C4-2B (cell line): ENCODE measurements at regions not wholly inside any gene's neighbourhood (a gene's known extent, or its start where the extent isn't known, plus 50 kb on each side); places are given as distances from the start of the nearest gene placed in this dataset.

Experiments
- H3K27ac ChIP-seq: fragments of 450-650 bp; 2 replicates; pipeline ENCODE4 v1.5.1; 2017
- CTCF ChIP-seq: fragments of 450-650 bp; conservative IDR thresholded peaks from 2 replicates; pipeline ENCODE4 v1.5.1; 2017; ENCODE audit warnings: mild to moderate bottlenecking
- ZFX ChIP-seq: fragments of 450-650 bp; IDR thresholded peaks from 2 replicates; pipeline ENCODE4 v1.6.1; 2017

- no peak overlapping the region for H3K27ac ChIP-seq
- no peak for TF ChIP-seq CTCF
Observed at GRCh38 chr1:22385537-22385936, 66.1 kb upstream of the ZBTB40 start.

DNA sequence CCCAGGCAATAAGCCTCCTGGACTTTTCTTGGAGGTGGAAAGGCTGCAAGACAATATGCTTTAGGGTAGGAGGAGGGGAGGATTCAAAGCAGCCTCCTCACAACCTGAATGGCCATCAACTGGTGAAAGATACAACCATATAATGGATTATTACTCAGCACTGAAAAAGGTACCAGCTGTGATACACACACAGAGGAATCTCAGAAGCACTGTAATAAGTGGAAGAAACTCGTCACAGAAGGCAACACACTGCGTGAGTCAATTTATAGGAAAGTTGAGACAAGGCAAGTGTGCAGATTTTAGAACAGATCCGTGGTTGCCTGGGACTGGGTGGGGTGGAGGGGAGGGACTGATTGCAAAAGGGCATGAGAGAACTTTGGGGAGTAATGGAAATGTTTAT, 64.9 kb upstream of the ZBTB40 start:
- no peak overlapping the region for H3K27ac ChIP-seq
- TF ChIP-seq ZFX (no peak), CTCF (no peak)

DNA sequence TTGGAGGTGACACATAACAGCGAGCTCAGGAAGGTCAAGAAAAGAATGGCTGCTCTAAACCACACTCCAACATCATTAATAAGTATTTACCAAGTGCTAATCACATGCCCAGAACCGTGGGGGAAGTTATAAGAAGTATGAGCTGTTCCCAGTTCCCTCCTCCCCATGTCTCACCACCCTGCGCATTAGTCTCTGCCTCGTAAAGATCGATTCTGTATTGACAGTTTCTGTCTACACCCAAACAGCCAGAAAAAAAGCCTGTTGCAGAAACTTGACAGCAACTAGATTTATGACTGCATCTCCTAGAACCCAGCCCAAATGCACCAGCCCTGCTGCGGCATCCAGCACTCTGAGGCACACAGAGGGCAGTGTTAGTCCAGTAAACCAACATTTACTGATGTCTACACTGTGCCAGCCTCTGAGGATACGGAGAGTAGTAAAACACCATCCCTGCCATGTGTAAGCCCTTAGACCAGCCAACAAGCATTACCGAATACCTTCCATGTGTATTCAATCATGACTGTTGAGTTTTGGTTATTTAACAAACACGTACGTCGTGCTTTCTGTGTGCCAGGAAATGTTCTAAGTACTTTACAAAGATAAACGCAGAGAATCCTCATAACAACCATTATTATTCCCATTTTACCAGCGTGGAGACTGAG, 63.6 kb upstream of the ZBTB40 start:
- TF ChIP-seq CTCF (no peak), ZFX (no peak)
- H3K27ac ChIP-seq = no peak overlapping the region

DNA sequence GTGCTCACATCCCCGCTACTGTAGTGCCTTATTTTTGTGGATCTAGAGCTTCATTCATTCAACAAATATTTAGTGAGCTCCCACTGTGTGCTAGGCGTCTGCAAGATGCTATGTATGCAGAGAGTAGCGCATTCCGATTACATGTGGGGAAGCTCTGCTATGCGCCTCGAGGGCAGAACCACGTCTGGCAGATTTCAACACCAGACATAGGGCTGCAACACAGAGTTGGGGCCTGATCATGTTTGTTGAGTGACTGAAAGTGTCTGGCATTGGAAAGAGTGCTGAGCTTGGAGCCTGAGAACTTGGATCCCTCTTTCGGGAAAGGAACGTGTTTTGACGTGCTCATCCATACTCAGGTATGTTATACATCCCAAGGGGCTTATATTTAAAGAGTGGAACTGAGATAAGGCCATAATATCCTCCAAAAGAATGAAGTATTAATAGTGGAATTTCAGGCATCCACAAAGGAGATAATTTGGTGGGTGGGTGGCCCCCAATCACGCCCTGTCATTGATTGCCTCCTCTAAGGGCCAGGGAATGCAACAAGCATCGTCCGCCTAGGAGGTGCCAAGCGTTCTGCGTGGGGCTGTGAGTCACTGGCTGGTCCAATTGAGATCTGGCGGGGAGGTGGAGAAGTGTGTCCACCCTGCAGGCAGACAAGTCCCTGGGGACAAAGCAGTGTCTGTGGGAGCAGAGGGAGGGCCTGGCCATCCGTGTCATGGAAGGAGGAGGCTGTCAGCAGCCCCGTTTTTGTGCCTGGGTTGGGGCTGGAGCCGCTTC, 62.8 kb upstream of the ZBTB40 start:
- H3K27ac ChIP-seq = no peak overlapping the region
- no peak for TF ChIP-seq ZFX
- TF ChIP-seq CTCF = no peak

- TF ChIP-seq CTCF (no peak), ZFX (no peak)
- H3K27ac ChIP-seq = no peak overlapping the region
Observed at GRCh38 chr1:22393587-22393986, 58.1 kb upstream of the ZBTB40 start.

DNA sequence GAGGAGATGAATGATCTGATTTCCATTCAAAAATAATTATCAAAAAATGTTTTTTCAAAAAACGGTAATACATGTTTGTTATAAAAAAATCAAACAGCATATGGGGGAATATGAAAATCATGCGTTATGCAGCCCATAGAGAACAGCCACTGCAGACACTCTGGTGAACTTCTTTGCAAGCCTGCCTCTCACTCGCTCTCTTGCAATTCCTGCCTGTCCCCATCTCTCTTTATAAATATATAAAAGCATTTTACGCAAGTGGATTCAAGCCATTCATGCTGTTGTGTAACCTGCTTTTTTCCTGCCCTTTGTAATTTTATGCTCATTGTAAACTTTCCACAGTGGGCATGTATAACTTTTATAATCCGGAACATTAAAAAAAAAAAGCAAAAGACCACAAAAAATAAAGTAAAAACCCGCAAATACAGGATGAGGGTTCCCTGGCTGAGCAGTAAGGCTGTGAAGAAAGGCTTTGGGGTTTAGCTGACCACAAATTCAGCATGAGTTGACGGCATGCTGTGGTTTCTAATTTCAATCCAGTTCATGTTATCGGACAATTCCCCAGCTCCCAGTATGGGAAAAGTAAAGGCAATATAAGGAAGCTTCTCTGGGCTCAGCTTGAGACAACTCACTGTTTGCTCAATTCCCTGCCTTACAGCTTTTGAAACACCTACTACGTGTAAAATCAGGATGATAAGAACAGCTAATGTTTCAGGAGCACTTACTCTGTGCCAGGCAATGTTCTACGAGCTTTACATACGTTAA, 52.8 kb upstream of the ZBTB40 start:
- TF ChIP-seq CTCF (no peak), ZFX (no peak)
- H3K27ac ChIP-seq = no peak overlapping the region

DNA sequence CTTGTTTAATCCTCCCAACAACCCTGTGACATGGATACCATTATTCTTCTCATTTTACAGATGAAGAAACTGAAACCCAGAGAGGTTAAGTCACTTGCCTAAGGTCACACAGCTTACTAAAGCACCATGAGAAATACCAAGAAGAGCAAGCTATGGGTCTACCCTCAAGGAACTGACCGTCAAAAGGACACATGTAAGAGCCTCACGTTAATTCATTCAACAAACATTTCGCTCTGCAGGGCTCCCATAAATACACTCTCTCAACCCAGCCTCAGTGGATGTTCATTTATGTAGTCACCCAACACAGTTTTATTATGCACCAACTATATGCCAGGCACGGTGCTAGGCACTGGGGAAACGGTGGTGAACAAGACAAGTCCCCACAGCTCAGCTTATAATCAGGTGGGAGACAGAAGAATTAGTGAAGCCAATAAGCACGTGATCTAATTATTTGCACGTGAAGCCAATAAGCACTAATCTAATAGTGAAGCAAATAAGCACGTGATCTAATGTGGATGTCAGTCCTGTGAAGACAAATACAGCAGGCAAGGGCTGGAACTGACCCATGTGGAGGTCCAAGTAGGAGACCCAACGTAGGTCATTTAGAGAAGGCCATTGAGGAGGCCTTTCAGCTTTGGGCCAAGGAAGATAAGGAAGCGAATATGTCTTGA, 52.1 kb upstream of the ZBTB40 start:
- TF ChIP-seq ZFX (no peak), CTCF (no peak)
- no peak overlapping the region for H3K27ac ChIP-seq
